ENCODE measurements at regions not wholly inside any gene's neighbourhood (a gene's known extent, or its start where the extent isn't known, plus 50 kb on each side); places are given as distances from the start of the nearest gene placed in this dataset.

GRCh38 chr4:158993891-158994290 is 109.0 kb upstream of the RAPGEF2 start:
- DNase-seq = no peak

GRCh38 chr4:158995040-158995439 is 107.8 kb upstream of the RAPGEF2 start:
- H3K9me3 ChIP-seq (ENCODE audit: control insufficient read depth in 4 of 4, insufficient read depth in 3 of 4, low read length in 3 of 4) = no peaks in the 10 kb centered on the region
- no peaks in the 10 kb centered on the region for H3K36me3 ChIP-seq (ENCODE audit: control insufficient read depth in 4 of 4, insufficient read depth in 4 of 4, low read length in 4 of 4)
- H3K27ac ChIP-seq (ENCODE audit: low read depth in 1 of 2, low read length in 1 of 2) = no peak overlapping the region
- H3K9ac ChIP-seq (ENCODE audit: insufficient read depth in 1 of 2, low read length in 2 of 2) = no peak overlapping the region
- H3K4me3 ChIP-seq = no peak overlapping the region
- peaks cover 0 to 4% (median 0%) of the 10 kb centered on the region in 5 donors for H3K4me1 ChIP-seq (ENCODE audit: control insufficient read depth in 5 of 5, insufficient read depth in 5 of 5, low read length in 5 of 5)
- no peak for TF ChIP-seq CTCF (IDR thresholded peaks at IDR 0.05; ENCODE audit: control extremely low read depth, extremely low read depth)
- 80 to 90% methylated on average over 2 of the region's 2 CpGs for WGBS, 2 donors
- no peaks in the 10 kb centered on the region for H3K27me3 ChIP-seq (ENCODE audit: control insufficient read depth in 3 of 3, insufficient read depth in 3 of 3, low read length in 2 of 3)
- ATAC-seq (ENCODE audit: insufficient read depth, low FRiP score) (no peak), DNase-seq (no peak)

More at GRCh38 chr4:158993891-158994290, 109.0 kb upstream of the RAPGEF2 start:
- Histone ChIP-seq H3K9me3 (ENCODE audit: control insufficient read depth in 4 of 4, insufficient read depth in 3 of 4, low read length in 3 of 4) (no peaks in the 10 kb centered on the region), H3K27ac (ENCODE audit: low read depth in 1 of 2, low read length in 1 of 2) (no peak overlapping the region), H3K27me3 (ENCODE audit: control insufficient read depth in 3 of 3, insufficient read depth in 3 of 3, low read length in 2 of 3) (no peaks in the 10 kb centered on the region), H3K4me3 (no peak overlapping the region), H3K4me1 (ENCODE audit: control insufficient read depth in 5 of 5, insufficient read depth in 5 of 5, low read length in 5 of 5) (peaks cover 0 to 4% (median 0%) of the 10 kb centered on the region in 5 donors), H3K9ac (ENCODE audit: insufficient read depth in 1 of 2, low read length in 2 of 2) (no peak overlapping the region), H3K36me3 (ENCODE audit: control insufficient read depth in 4 of 4, insufficient read depth in 4 of 4, low read length in 4 of 4) (no peaks in the 10 kb centered on the region)
- no peak for ATAC-seq (ENCODE audit: insufficient read depth, low FRiP score)
- 57 to 58% methylated on average over 2 of the region's 2 CpGs for WGBS, 2 donors
- no peak for TF ChIP-seq CTCF (IDR thresholded peaks at IDR 0.05; ENCODE audit: control extremely low read depth, extremely low read depth)

GRCh38 chr4:158995965-158996364 is 106.9 kb upstream of the RAPGEF2 start:
- WGBS, 2 donors = 81 to 84% methylated on average over 8 of the region's 8 CpGs
- no peak overlapping the region for H3K9ac ChIP-seq (ENCODE audit: insufficient read depth in 1 of 2, low read length in 2 of 2)
- H3K4me3 ChIP-seq = no peak overlapping the region
- no peaks in the 10 kb centered on the region for H3K27me3 ChIP-seq (ENCODE audit: control insufficient read depth in 3 of 3, insufficient read depth in 3 of 3, low read length in 2 of 3)
- no peak for TF ChIP-seq CTCF (IDR thresholded peaks at IDR 0.05; ENCODE audit: control extremely low read depth, extremely low read depth)
- no peaks in the 10 kb centered on the region for H3K9me3 ChIP-seq (ENCODE audit: control insufficient read depth in 4 of 4, insufficient read depth in 3 of 4, low read length in 3 of 4)
- no peak for ATAC-seq (ENCODE audit: insufficient read depth, low FRiP score)
- H3K27ac ChIP-seq (ENCODE audit: low read depth in 1 of 2, low read length in 1 of 2) = no peak overlapping the region
- H3K36me3 ChIP-seq (ENCODE audit: control insufficient read depth in 4 of 4, insufficient read depth in 4 of 4, low read length in 4 of 4) = no peaks in the 10 kb centered on the region
- H3K4me1 ChIP-seq (ENCODE audit: control insufficient read depth in 5 of 5, insufficient read depth in 5 of 5, low read length in 5 of 5) = peaks cover 0 to 4% (median 0%) of the 10 kb centered on the region in 5 donors
- DNase-seq = no peak

GRCh38 chr4:158996669-158997074 is 106.2 kb upstream of the RAPGEF2 start:
- Histone ChIP-seq H3K27ac (ENCODE audit: low read depth in 1 of 2, low read length in 1 of 2) (no peak overlapping the region), H3K4me1 (ENCODE audit: control insufficient read depth in 5 of 5, insufficient read depth in 5 of 5, low read length in 5 of 5) (peaks cover 0 to 4% (median 0%) of the 10 kb centered on the region in 5 donors), H3K36me3 (ENCODE audit: control insufficient read depth in 4 of 4, insufficient read depth in 4 of 4, low read length in 4 of 4) (no peaks in the 10 kb centered on the region), H3K9me3 (ENCODE audit: control insufficient read depth in 4 of 4, insufficient read depth in 3 of 4, low read length in 3 of 4) (no peaks in the 10 kb centered on the region), H3K9ac (ENCODE audit: insufficient read depth in 1 of 2, low read length in 2 of 2) (no peak overlapping the region), H3K27me3 (ENCODE audit: control insufficient read depth in 3 of 3, insufficient read depth in 3 of 3, low read length in 2 of 3) (no peaks in the 10 kb centered on the region), H3K4me3 (no peak overlapping the region)
- no peak for TF ChIP-seq CTCF (IDR thresholded peaks at IDR 0.05; ENCODE audit: control extremely low read depth, extremely low read depth)
- ATAC-seq (ENCODE audit: insufficient read depth, low FRiP score) (peak; percentile 88), DNase-seq (no peak)
- WGBS, 2 donors = 36 to 64% methylated on average over 3 of the region's 3 CpGs
